ENCODE measurements at regions not wholly inside any gene's neighbourhood (a gene's known extent, or its start where the extent isn't known, plus 50 kb on each side); places are given as distances from the start of the nearest gene placed in this dataset.

DNA sequence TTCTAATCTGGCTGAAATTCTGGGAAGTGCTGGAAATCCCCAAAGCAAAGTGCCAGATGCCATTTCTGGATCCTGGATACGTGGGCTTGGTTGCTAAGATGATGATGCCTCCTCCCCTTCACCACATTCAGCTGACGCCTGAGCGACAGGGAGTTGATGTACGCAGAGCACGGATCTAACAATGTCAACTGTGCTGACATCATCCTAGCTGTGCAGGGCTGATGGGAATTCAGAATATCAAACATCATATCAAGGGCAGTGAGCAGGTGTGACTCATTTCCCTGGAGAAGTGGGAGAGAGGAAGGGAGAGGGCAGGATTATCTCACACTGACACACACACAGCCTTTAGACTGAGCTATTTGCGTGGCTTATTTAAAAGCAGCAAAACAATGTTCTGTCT is 92.6 kb upstream of the ZBTB20 start:
- ATAC-seq (ENCODE audit: insufficient number of reproducible peaks, low FRiP score, low read depth) = peak; percentile 95
- H3K27ac ChIP-seq = peak overlapping the region in 1 of 2 donors; percentile 47

DNA sequence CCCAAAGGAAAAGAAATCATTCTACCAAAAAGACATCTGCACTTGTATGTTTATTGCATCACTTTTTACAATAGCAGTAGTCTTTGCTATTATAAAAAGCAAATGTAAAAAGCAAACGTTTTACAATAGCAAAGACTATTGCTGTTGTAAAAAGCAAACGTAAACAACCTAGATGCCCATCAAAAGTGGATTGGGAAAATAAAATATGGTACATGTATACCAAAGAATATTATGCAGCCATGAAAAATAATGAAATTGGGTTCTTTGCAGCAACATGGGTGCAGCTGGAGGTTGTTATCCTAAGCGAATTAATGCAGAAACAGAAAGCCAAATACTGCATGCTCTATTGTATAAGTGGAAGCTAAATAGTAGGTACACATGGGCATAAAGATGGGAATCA is 97.3 kb upstream of the ZBTB20 start:
- no peak overlapping the region for H3K4me3 ChIP-seq
- peaks cover 10 to 26% of the 10 kb centered on the region in 2 donors for H3K4me1 ChIP-seq (ENCODE audit: control insufficient read depth in 1 of 2, low read depth in 2 of 2)
- TF ChIP-seq, protein P1, sequence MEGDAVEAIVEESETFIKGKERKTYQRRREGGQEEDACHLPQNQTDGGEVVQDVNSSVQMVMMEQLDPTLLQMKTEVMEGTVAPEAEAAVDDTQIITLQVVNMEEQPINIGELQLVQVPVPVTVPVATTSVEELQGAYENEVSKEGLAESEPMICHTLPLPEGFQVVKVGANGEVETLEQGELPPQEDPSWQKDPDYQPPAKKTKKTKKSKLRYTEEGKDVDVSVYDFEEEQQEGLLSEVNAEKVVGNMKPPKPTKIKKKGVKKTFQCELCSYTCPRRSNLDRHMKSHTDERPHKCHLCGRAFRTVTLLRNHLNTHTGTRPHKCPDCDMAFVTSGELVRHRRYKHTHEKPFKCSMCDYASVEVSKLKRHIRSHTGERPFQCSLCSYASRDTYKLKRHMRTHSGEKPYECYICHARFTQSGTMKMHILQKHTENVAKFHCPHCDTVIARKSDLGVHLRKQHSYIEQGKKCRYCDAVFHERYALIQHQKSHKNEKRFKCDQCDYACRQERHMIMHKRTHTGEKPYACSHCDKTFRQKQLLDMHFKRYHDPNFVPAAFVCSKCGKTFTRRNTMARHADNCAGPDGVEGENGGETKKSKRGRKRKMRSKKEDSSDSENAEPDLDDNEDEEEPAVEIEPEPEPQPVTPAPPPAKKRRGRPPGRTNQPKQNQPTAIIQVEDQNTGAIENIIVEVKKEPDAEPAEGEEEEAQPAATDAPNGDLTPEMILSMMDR (IDR thresholded peaks at IDR 0.05) = no peak
- no peak overlapping the region for H3K27ac ChIP-seq
- H3K36me3 ChIP-seq = no peaks in the 10 kb centered on the region
- H3K27me3 ChIP-seq (replicated peaks; ENCODE audit: insufficient read depth) = no peaks in the 10 kb centered on the region
- no peak for DNase-seq (ENCODE audit: low spot score)
- no peaks in the 10 kb centered on the region for H3K9me3 ChIP-seq
- no peak for ATAC-seq (ENCODE audit: insufficient number of reproducible peaks, low FRiP score, low read depth)

More for the DNA sequence above, 92.6 kb upstream of the ZBTB20 start:
- Histone ChIP-seq H3K4me1 (ENCODE audit: control insufficient read depth in 1 of 2, low read depth in 2 of 2) (peaks cover 2 to 31% of the 10 kb centered on the region in 2 donors), H3K9me3 (no peaks in the 10 kb centered on the region), H3K4me3 (peak overlapping the region; percentile 3), H3K36me3 (no peaks in the 10 kb centered on the region), H3K27me3 (replicated peaks; ENCODE audit: insufficient read depth) (no peaks in the 10 kb centered on the region)
- DNase-seq (ENCODE audit: low spot score) = peak; percentile 70
- TF ChIP-seq, protein P1 (IDR thresholded peaks at IDR 0.05) = no peak

DNA sequence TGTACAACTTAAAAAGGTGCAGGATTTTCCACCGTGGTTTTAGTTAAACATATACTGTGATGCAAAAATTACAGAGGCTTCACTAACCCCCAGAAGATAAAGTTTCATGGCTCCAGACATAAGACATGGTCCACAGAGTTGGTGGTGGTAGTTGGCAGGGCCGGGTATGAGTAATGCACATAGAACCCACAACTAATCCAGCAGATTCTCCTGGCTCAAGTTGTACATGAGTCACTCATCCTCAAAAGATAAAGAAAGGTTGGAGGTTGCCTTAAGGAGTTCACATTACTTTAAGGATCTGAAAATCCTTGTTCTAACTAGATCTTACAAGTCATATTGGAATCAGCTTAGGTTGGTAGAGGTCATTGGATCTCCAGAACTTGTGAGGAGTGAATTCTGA is 98.3 kb upstream of the ZBTB20 start:
- peak overlapping the region in 1 of 2 donors; percentile 30 for H3K27ac ChIP-seq
- peaks cover 10 to 15% of the 10 kb centered on the region in 2 donors for H3K4me1 ChIP-seq (ENCODE audit: control insufficient read depth in 1 of 2, low read depth in 2 of 2)
- no peaks in the 10 kb centered on the region for H3K27me3 ChIP-seq (replicated peaks; ENCODE audit: insufficient read depth)
- DNase-seq (ENCODE audit: low spot score) = peak; percentile 4
- no peak overlapping the region for H3K4me3 ChIP-seq
- no peaks in the 10 kb centered on the region for H3K9me3 ChIP-seq
- TF ChIP-seq, protein P1 (IDR thresholded peaks at IDR 0.05) = no peak
- H3K36me3 ChIP-seq = no peaks in the 10 kb centered on the region
- peak; percentile 77 for ATAC-seq (ENCODE audit: insufficient number of reproducible peaks, low FRiP score, low read depth)

DNA sequence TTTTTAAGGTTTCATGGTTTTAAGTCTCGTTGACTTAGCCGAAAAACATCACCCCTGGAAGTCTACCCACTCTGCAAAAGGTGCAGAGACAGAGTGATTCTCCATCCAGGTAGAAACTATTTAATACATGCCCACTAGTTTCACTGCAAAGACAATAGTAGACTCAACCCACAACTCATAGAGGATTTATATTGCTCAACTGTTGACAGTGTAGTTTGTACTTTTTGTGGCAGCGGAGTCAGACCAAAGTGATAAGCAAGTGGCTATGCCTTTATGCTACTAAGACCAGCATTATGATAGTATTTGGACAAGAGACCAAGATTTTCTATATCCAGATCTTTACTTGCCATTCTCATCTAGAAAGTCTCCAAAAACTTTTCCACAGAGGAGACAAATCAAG is 98.8 kb upstream of the ZBTB20 start:
- peaks cover 10 to 12% of the 10 kb centered on the region in 2 donors for H3K4me1 ChIP-seq (ENCODE audit: control insufficient read depth in 1 of 2, low read depth in 2 of 2)
- DNase-seq (ENCODE audit: low spot score) (no peak), ATAC-seq (ENCODE audit: insufficient number of reproducible peaks, low FRiP score, low read depth) (no peak)
- no peaks in the 10 kb centered on the region for H3K27me3 ChIP-seq (replicated peaks; ENCODE audit: insufficient read depth)
- no peaks in the 10 kb centered on the region for H3K36me3 ChIP-seq
- H3K27ac ChIP-seq = peak overlapping the region in 1 of 2 donors; percentile 30
- no peak overlapping the region for H3K4me3 ChIP-seq
- H3K9me3 ChIP-seq = no peaks in the 10 kb centered on the region
- TF ChIP-seq, protein P1 (IDR thresholded peaks at IDR 0.05) = no peak

DNA sequence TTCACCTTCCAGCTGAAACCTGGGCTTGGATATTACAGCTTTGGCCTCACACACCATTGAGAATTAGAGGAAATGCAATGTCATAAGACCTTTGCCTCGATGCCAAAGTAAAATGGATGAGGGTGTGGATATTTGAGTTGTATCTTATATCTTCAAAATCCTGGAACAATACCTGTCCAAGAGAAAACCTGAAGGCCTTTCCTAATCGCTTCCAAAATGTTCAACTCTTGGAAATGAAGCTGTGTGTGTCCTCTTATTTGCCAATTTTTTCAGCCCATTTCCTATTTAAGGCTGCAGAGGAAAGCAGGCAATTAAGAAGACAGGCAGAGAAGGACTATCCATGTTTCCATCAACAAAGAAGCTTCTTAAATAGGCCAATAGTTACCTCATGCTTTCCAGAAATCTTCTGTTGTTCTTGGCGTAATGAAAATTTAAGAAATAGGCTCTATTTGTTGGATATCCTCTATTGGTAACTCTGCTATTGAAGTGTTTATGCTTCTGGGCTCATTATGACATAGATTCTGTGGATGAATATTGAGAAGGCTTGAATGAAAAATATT is 99.5 kb upstream of the ZBTB20 start:
- no peak overlapping the region for H3K4me3 ChIP-seq
- H3K36me3 ChIP-seq = no peaks in the 10 kb centered on the region
- no peaks in the 10 kb centered on the region for H3K9me3 ChIP-seq
- H3K27ac ChIP-seq = peak overlapping the region in 1 of 2 donors; percentile 30
- peaks cover 10 to 12% of the 10 kb centered on the region in 2 donors for H3K4me1 ChIP-seq (ENCODE audit: control insufficient read depth in 1 of 2, low read depth in 2 of 2)
- peak; percentile 17 for ATAC-seq (ENCODE audit: insufficient number of reproducible peaks, low FRiP score, low read depth)
- no peaks in the 10 kb centered on the region for H3K27me3 ChIP-seq (replicated peaks; ENCODE audit: insufficient read depth)
- TF ChIP-seq, protein P1 (IDR thresholded peaks at IDR 0.05) = no peak
- no peak for DNase-seq (ENCODE audit: low spot score)

All from thoracic aorta (tissue), 2 donors.